ENCODE measurements at regions not wholly inside any gene's neighbourhood (a gene's known extent, or its start where the extent isn't known, plus 50 kb on each side); places are given as distances from the start of the nearest gene placed in this dataset.

- Histone ChIP-seq H3K27me3 (ENCODE audit: insufficient read depth in 3 of 3, low read length in 2 of 3) (no peaks in the 10 kb centered on the region), H3K27ac (no peak overlapping the region), H3K9me3 (no peaks in the 10 kb centered on the region), H3K4me3 (no peak overlapping the region), H3K4me1 (no peaks in the 10 kb centered on the region), H3K36me3 (ENCODE audit: insufficient read depth in 1 of 2, low read depth in 1 of 2) (no peaks in the 10 kb centered on the region)
- TF ChIP-seq, protein P1, sequence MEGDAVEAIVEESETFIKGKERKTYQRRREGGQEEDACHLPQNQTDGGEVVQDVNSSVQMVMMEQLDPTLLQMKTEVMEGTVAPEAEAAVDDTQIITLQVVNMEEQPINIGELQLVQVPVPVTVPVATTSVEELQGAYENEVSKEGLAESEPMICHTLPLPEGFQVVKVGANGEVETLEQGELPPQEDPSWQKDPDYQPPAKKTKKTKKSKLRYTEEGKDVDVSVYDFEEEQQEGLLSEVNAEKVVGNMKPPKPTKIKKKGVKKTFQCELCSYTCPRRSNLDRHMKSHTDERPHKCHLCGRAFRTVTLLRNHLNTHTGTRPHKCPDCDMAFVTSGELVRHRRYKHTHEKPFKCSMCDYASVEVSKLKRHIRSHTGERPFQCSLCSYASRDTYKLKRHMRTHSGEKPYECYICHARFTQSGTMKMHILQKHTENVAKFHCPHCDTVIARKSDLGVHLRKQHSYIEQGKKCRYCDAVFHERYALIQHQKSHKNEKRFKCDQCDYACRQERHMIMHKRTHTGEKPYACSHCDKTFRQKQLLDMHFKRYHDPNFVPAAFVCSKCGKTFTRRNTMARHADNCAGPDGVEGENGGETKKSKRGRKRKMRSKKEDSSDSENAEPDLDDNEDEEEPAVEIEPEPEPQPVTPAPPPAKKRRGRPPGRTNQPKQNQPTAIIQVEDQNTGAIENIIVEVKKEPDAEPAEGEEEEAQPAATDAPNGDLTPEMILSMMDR (IDR thresholded peaks at IDR 0.05) = no peak
- 82 to 86% (median 86%) methylated on average over 9 of the region's 9 CpGs for WGBS, 3 donors
- intact Hi-C loops (cut with DNase I) = no loop called here
- DNase-seq (no peak), ATAC-seq (no peak)
These were observed 71.3 kb upstream of the LRRC8B start for GRCh38 chr1:89453123-89453972.

DNA sequence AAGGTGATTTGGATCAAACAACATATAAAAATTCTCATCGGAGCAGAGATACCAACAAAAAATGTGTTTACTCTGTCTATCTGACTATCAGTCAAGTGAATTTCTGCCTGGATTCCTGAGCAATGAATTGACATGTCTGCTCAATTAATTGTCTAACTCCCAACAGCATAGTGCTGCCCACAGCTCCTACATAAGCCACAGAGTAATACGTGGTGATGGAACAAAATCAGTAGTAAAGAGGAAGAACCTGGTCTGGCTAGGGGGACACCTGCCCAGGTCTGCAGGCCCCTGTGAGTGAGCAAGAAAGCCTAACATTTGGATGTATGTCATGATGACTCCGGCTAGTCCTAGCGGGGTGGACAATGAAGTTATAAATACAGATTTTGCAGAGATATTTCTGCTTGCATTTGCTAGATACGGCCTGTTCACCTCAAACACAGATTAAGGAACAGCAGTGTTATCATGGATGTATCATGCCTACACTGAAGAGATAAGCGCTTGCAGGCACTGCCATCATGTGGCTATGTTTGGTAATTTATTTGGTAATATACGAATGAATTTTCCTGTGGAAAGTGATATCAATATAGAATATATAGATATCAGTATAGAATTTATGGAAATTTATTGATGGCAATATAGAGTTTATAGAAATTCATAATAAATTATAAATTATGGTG is 69.6 kb upstream of the LRRC8B start:
- H3K4me1 ChIP-seq = no peaks in the 10 kb centered on the region
- ATAC-seq (peak in 2 of 4 donors; percentile 40 to 75), DNase-seq (peak in 1 of 2 donors; percentile 18)
- no peak overlapping the region for H3K4me3 ChIP-seq
- H3K36me3 ChIP-seq (ENCODE audit: insufficient read depth in 1 of 2, low read depth in 1 of 2) = no peaks in the 10 kb centered on the region
- no peak overlapping the region for H3K27ac ChIP-seq
- intact Hi-C loops (cut with DNase I) = loop anchor here in 1 of 2 donors (2.0 kb wide), 1 partner anchor 456 kb away; no protein-coding TSS in a partner anchor
- TF ChIP-seq, protein P1 (IDR thresholded peaks at IDR 0.05) = peak; percentile 66
- 40 to 45% (median 42%) methylated on average over 7 of the region's 7 CpGs for WGBS, 3 donors
- H3K27me3 ChIP-seq (ENCODE audit: insufficient read depth in 3 of 3, low read length in 2 of 3) = no peaks in the 10 kb centered on the region
- no peaks in the 10 kb centered on the region for H3K9me3 ChIP-seq

GRCh38 chr1:89457046-89457445 is 67.6 kb upstream of the LRRC8B start:
- H3K4me1 ChIP-seq = no peaks in the 10 kb centered on the region
- WGBS, 3 donors = 76 to 79% (median 77%) methylated on average over 1 of the region's 1 CpG
- TF ChIP-seq, protein P1 (IDR thresholded peaks at IDR 0.05) = no peak
- ATAC-seq = no peak
- no peak for DNase-seq
- H3K36me3 ChIP-seq (ENCODE audit: insufficient read depth in 1 of 2, low read depth in 1 of 2) = no peaks in the 10 kb centered on the region
- H3K27ac ChIP-seq = no peak overlapping the region
- H3K27me3 ChIP-seq (ENCODE audit: insufficient read depth in 3 of 3, low read length in 2 of 3) = no peaks in the 10 kb centered on the region
- intact Hi-C loops (cut with DNase I) = loop anchor here in 1 of 2 donors (2.0 kb wide), 1 partner anchor 452 kb away; no protein-coding TSS in a partner anchor
- H3K9me3 ChIP-seq = no peaks in the 10 kb centered on the region
- H3K4me3 ChIP-seq = no peak overlapping the region

DNA sequence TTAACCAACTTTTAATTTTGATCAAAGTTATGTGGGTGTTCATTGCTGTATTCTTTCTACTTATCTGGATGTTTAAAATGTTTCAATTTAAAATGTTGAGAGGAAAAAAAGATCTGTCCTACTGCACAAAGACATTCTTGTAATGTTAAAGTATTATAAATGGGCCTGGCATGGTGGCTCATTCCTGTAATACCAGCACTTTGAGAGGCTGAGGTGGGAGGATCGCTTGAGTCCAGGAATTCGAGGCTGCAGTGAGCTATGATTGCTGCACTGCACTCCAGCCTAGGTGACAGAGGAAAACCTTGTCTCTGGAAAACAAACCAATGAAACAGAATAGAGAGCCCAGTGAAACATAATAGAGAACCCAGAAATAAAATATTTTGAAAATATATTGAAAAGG is 65.5 kb upstream of the LRRC8B start:
- no peak overlapping the region for H3K4me3 ChIP-seq
- H3K9me3 ChIP-seq = no peaks in the 10 kb centered on the region
- H3K4me1 ChIP-seq = no peaks in the 10 kb centered on the region
- H3K27ac ChIP-seq = no peak overlapping the region
- TF ChIP-seq, protein P1 (IDR thresholded peaks at IDR 0.05) = no peak
- H3K27me3 ChIP-seq (ENCODE audit: insufficient read depth in 3 of 3, low read length in 2 of 3) = peaks cover 0 to 3% (median 0%) of the 10 kb centered on the region in 3 donors
- intact Hi-C loops (cut with DNase I) = no loop called here
- no peaks in the 10 kb centered on the region for H3K36me3 ChIP-seq (ENCODE audit: insufficient read depth in 1 of 2, low read depth in 1 of 2)
- no peak for ATAC-seq
- 86 to 90% (median 87%) methylated on average over 2 of the region's 2 CpGs for WGBS, 3 donors
- no peak for DNase-seq

All from psoas muscle (tissue), 7 donors.